IPS-15b (cell line): ENCODE measurements at regions not wholly inside any gene's neighbourhood (a gene's known extent, or its start where the extent isn't known, plus 50 kb on each side); places are given as distances from the start of the nearest gene placed in this dataset.

Experiments used
- H3K27me3 ChIP-seq: one replicate; pipeline ENCODE4 v1.6.1; 2013; ENCODE audit warnings: low read length; ENCODE audit not compliant: control insufficient read depth, insufficient read depth
- H3K36me3 ChIP-seq: one replicate; pipeline ENCODE4 v1.6.1; 2013; ENCODE audit warnings: low read length; ENCODE audit not compliant: control insufficient read depth, insufficient read depth
- H3K4me1 ChIP-seq: one replicate; pipeline ENCODE4 v1.6.1; 2013; ENCODE audit warnings: mild to moderate bottlenecking, low read length; ENCODE audit not compliant: control insufficient read depth, insufficient read depth
- H3K4me3 ChIP-seq: one replicate; pipeline ENCODE4 v1.5.1; 2013; ENCODE audit warnings: low read depth, low read length
- H3K9ac ChIP-seq: one replicate; pipeline ENCODE4 v1.6.1; 2013; ENCODE audit warnings: low read depth, mild to moderate bottlenecking, low read length
- H3K9me3 ChIP-seq: one replicate; pipeline ENCODE4 v1.6.1; 2013; ENCODE audit warnings: mild to moderate bottlenecking, low read length; ENCODE audit not compliant: control insufficient read depth, insufficient read depth

DNA sequence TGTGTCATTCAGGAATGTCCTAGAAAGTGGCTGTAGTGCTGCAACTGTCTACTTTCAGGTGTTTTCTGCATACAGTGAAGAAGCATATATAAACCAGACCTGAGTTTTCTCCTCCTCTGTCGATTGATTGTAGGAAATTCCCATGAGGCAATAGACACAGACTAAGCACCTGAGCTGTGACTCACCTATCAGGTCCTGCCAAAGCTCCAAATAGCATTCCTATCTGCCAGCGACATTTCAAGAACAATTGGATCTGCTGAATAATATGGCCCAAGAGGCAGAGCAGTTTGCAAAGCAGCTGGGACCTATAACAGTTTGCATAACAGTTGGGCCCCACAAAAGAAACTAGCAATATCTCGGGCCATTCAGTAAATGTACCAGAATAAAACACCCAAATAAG is 360.4 kb downstream of the HAO1 start:
- Histone ChIP-seq H3K4me1 (no peaks in the 10 kb centered on the region), H3K9me3 (no peaks in the 10 kb centered on the region), H3K36me3 (no peaks in the 10 kb centered on the region), H3K9ac (no peak overlapping the region), H3K4me3 (no peak overlapping the region), H3K27me3 (no peaks in the 10 kb centered on the region)

DNA sequence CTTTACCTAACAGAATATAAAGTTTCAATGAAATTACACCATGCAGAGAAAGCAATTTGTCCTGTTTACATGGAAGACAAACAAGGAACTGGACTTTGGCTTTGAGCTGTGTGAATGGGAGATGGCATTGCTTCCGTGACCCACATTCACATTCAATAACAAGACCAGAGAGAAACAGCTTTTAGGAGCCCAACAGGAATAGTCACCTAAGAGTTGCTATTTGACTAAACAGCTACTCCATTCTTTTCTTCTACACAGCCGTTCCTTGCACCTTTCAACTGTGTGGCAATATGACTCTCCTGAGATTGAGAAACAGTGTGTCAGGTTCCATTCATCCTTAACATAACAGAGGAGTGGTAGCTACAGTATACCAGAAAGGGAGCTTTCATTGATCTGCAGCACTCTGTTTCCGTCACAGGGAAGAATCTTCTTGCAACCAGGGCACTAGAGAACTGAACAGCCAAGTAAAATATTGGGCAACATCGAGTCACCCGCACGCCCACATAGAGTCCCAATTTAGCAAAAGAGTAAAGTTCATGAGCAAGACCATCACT is 355.1 kb downstream of the HAO1 start:
- Histone ChIP-seq H3K36me3 (no peaks in the 10 kb centered on the region), H3K27me3 (no peaks in the 10 kb centered on the region), H3K9ac (no peak overlapping the region), H3K9me3 (no peaks in the 10 kb centered on the region), H3K4me1 (no peaks in the 10 kb centered on the region), H3K4me3 (no peak overlapping the region)

DNA sequence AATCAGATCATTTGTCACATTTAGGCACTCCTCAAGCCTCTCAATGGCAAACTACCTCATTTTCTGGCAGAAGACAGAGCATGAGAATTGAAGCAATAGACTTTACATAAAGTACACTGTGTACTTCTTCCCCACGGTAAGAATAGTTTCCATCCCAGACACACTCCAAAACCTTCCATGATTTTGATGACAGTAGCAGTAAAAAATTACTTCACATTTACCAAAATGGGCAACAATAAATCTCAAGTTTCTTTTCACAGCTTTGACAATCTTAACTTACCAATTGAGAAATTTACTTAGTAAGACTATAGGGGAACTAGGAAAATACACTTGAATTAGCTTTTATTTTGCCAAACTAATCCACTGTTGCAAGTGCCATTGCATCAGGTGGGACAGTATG is 353.8 kb downstream of the HAO1 start:
- no peak overlapping the region for H3K4me3 ChIP-seq
- no peaks in the 10 kb centered on the region for H3K4me1 ChIP-seq
- H3K36me3 ChIP-seq, result no peaks in the 10 kb centered on the region
- H3K9me3 ChIP-seq, result no peaks in the 10 kb centered on the region
- no peaks in the 10 kb centered on the region for H3K27me3 ChIP-seq
- no peak overlapping the region for H3K9ac ChIP-seq

DNA sequence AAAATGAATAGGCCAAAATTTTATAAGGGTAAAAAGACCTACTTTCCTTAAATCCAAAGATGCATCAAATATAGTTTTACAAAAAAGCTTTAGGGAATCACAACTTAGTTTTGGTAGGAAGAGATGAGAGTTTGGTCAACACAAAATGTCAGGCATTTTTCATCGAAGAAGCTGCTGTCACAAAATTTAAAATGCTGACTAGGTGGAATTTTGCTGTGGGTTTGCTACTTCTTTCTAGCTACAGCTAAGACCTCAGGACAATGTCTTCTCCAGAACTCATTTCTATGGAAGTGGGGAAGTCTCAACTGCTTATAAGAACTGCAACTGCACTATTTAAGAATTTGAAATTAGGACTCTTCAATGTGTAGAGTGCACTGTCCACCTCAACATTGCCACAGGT is 351.1 kb downstream of the HAO1 start:
- Histone ChIP-seq H3K9ac (no peak overlapping the region), H3K27me3 (no peaks in the 10 kb centered on the region), H3K4me3 (no peak overlapping the region), H3K4me1 (no peaks in the 10 kb centered on the region), H3K36me3 (no peaks in the 10 kb centered on the region), H3K9me3 (peaks cover 3% of the 10 kb centered on the region)

DNA sequence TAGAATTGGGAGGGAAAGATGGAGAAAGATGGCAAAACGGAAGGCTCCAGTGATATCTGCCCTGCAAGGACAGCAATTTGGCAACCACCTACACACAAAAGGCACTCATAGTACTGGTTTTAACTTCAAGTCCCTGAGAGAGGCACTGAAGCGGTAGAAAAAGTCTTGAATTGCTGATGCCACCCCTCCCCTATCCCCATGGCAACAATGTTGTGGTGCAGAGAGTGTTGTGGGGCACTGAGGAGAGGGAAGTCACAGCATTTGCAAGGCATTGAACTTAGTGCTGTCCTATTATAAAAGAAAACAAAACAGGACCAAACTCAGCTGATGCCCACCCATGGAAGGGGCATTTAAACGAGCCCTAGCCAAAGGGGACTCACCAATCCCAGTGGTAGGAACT is 343.7 kb downstream of the HAO1 start:
- no peak overlapping the region for H3K4me3 ChIP-seq
- no peaks in the 10 kb centered on the region for H3K36me3 ChIP-seq
- no peaks in the 10 kb centered on the region for H3K4me1 ChIP-seq
- no peak overlapping the region for H3K9ac ChIP-seq
- peaks cover 3% of the 10 kb centered on the region for H3K9me3 ChIP-seq
- H3K27me3 ChIP-seq, result no peaks in the 10 kb centered on the region

DNA sequence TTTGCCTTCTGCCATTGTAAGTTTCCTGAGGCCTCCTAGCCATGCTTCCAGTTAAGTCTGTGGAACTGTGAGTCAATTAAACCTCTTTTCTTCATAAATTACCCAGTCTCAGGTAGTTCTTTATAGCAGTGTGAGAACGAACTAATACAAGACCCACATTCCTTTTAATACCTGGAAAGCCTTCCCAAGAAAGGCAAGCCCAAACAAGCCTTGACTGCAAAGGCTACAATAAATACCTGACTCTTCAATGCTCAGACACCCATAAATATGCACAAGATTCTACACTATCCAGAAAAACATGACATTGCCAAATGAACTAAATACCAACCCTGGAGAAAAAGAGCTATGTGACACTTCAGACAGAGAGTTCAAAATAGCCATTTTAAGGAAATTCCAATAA is 338.8 kb downstream of the HAO1 start:
- no peaks in the 10 kb centered on the region for H3K27me3 ChIP-seq
- no peaks in the 10 kb centered on the region for H3K36me3 ChIP-seq
- H3K4me1 ChIP-seq, result no peaks in the 10 kb centered on the region
- no peaks in the 10 kb centered on the region for H3K9me3 ChIP-seq
- no peak overlapping the region for H3K9ac ChIP-seq
- no peak overlapping the region for H3K4me3 ChIP-seq

DNA sequence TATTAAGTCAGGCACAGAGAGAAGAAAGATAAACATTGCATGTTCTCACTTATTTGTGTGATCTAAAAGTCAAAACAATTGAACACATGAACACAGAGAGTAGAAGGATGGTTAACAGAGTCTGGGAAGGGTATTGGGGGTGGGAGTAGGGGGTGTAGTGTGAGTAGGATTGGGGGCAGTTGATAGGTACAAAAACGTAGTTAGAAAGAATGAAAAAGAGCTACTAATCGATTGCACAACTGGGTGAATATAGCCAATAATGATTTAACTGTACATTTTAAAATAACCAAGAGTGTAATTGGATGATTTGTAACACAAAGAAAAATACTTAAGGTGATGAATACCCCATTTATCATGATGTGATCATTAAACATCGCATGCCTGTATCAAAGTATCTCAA is 333.3 kb downstream of the HAO1 start:
- Histone ChIP-seq H3K4me3 (no peak overlapping the region), H3K4me1 (no peaks in the 10 kb centered on the region), H3K27me3 (no peaks in the 10 kb centered on the region), H3K36me3 (no peaks in the 10 kb centered on the region), H3K9ac (no peak overlapping the region), H3K9me3 (no peaks in the 10 kb centered on the region)

DNA sequence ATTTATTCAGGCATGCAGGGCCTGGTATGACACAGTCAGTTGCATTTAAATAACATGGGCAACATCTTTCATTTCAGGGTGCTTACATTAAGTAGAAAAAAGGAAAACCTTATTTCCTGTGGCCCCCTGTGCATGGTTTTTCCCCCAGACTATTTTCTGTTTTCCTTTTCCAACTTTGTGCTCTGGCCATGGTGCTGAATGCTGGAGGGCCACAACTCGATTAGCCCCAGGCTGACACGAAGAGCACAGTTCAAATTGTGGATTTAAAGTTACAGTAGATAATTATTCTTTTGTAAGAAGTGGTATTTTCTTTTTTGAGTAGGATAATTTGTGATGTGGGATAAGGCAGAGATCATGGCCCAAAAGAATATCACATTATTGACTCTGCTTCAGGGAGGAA is 332.0 kb downstream of the HAO1 start:
- Histone ChIP-seq H3K27me3 (no peaks in the 10 kb centered on the region), H3K9ac (no peak overlapping the region), H3K4me1 (no peaks in the 10 kb centered on the region), H3K9me3 (no peaks in the 10 kb centered on the region), H3K4me3 (no peak overlapping the region), H3K36me3 (no peaks in the 10 kb centered on the region)

DNA sequence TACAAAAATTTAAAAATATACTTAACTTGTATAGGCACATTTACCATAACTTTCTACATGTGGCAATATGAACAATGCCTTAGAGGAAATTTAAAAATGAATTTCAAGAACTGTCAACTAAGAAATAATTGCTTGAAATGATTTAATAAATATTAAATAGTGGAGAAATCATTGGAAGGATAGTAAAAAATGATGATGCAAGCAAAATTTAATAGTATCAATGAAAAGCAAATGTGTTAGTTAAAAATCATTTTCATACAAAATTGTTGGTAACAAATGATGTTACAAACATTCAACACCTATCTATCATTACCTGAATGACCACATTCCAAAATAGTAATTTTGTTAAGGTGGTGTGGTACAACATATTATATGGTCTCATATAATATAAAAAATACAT is 331.0 kb downstream of the HAO1 start:
- no peak overlapping the region for H3K9ac ChIP-seq
- no peaks in the 10 kb centered on the region for H3K9me3 ChIP-seq
- H3K36me3 ChIP-seq, result no peaks in the 10 kb centered on the region
- no peak overlapping the region for H3K4me3 ChIP-seq
- no peaks in the 10 kb centered on the region for H3K4me1 ChIP-seq
- no peaks in the 10 kb centered on the region for H3K27me3 ChIP-seq

DNA sequence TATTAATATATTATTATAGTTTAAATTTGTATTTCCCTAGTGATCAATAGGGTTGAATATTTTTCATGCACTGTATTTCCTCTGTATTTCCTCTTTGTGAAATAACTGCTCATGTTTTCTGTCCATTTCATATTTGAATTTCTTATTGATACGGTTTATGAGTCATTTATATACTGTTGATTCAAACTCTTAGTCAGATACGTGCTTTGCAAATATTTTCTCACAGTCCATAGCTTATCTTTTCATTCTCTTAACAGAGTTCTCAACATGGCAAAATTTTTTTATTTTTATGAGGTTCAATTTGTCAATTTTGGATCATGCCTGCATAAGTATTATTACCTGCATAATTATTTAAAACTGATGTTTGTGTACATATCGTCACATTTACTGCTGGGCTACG is 329.6 kb downstream of the HAO1 start:
- Histone ChIP-seq H3K36me3 (no peaks in the 10 kb centered on the region), H3K9me3 (no peaks in the 10 kb centered on the region), H3K9ac (no peak overlapping the region), H3K4me1 (no peaks in the 10 kb centered on the region), H3K4me3 (no peak overlapping the region), H3K27me3 (no peaks in the 10 kb centered on the region)

DNA sequence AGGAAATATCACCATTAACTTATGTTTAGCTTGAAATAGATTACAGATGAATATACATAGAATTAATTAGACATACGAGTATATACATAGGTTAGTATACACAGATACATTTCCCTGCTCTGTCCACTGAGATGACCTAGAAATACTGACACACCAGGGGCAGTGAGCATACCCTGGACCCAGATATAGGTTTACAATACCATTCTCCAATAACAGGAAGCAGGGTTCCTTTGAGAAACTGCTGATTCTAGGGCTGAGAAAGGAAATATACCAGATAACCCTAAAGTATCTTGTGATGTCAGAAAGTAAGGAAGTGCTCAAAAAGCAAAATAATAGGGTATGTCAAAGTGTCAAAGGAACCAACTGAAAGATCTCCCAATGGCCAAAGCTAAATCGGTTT is 322.5 kb downstream of the HAO1 start:
- no peaks in the 10 kb centered on the region for H3K36me3 ChIP-seq
- H3K4me1 ChIP-seq, result no peaks in the 10 kb centered on the region
- no peaks in the 10 kb centered on the region for H3K27me3 ChIP-seq
- no peak overlapping the region for H3K9ac ChIP-seq
- H3K4me3 ChIP-seq, result no peak overlapping the region
- H3K9me3 ChIP-seq, result no peaks in the 10 kb centered on the region

DNA sequence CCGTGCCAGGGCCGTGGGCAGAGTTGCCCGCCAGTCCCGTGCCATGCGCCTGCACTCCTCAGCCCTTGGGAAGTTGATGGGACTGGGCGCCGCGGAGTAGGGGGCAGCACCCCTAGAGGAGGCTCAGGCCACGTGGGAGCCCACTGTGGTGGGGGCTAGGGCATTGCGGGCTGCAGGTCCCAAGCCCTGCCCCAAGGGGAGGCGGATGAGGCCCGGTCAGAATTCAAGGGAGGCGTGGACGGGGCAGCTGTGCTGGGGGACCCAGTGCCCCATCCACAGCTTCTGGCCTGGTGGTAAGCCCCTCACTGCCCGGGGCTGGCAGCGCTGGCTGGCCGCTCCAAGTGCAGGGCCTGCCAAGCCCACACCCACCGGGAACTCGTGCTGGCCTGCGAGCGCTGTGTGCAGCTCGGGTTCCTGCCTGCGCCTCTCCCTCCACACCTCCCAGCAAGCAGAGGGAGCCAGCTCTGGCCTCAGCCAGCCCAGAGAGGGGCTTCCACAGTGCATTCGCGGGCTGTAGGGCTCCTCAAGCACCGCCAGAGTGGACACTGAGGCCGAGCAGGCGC is 317.8 kb downstream of the HAO1 start:
- no peaks in the 10 kb centered on the region for H3K4me1 ChIP-seq
- no peaks in the 10 kb centered on the region for H3K36me3 ChIP-seq
- no peaks in the 10 kb centered on the region for H3K27me3 ChIP-seq
- no peak overlapping the region for H3K4me3 ChIP-seq
- H3K9ac ChIP-seq, result no peak overlapping the region
- no peaks in the 10 kb centered on the region for H3K9me3 ChIP-seq
